ENCODE measurements at regions not wholly inside any gene's neighbourhood (a gene's known extent, or its start where the extent isn't known, plus 50 kb on each side); places are given as distances from the start of the nearest gene placed in this dataset.

GRCh38 chr7:112615701-112616100 lies 134.9 kb downstream of the LSMEM1 start:
- Mint-ChIP-seq H3K36me3 (ENCODE audit: low read depth) (no peaks in the 10 kb centered on the region), H3K4me1 (ENCODE audit: low read depth) (no peaks in the 10 kb centered on the region), H3K9me3 (no peaks in the 10 kb centered on the region), H3K27me3 (ENCODE audit: low read depth) (no peaks in the 10 kb centered on the region), H3K27ac (no peak overlapping the region), H3K4me3 (ENCODE audit: low read depth) (no peak overlapping the region)
- intact Hi-C loops (cut with micrococcal nuclease) = no loop called here
- DNase-seq (ENCODE audit: low spot score) = no peak

GRCh38 chr7:112616295-112616694 lies 135.5 kb downstream of the LSMEM1 start:
- no peaks in the 10 kb centered on the region for H3K36me3 Mint-ChIP-seq (ENCODE audit: low read depth)
- no peak overlapping the region for H3K27ac Mint-ChIP-seq

GRCh38 chr7:112619343-112619742 lies 138.6 kb downstream of the LSMEM1 start:
- H3K4me1 Mint-ChIP-seq (ENCODE audit: low read depth) = no peaks in the 10 kb centered on the region
- no peak overlapping the region for H3K27ac Mint-ChIP-seq
- intact Hi-C loops (cut with micrococcal nuclease) = no loop called here
- no peaks in the 10 kb centered on the region for H3K27me3 Mint-ChIP-seq (ENCODE audit: low read depth)
- no peak overlapping the region for H3K4me3 Mint-ChIP-seq (ENCODE audit: low read depth)
- no peaks in the 10 kb centered on the region for H3K9me3 Mint-ChIP-seq
- DNase-seq (ENCODE audit: low spot score) = no peak
- H3K36me3 Mint-ChIP-seq (ENCODE audit: low read depth) = no peaks in the 10 kb centered on the region

More at GRCh38 chr7:112616295-112616694, 135.5 kb downstream of the LSMEM1 start:
- H3K4me1 Mint-ChIP-seq (ENCODE audit: low read depth) = no peaks in the 10 kb centered on the region
- H3K4me3 Mint-ChIP-seq (ENCODE audit: low read depth) = no peak overlapping the region
- H3K27me3 Mint-ChIP-seq (ENCODE audit: low read depth) = no peaks in the 10 kb centered on the region
- intact Hi-C loops (cut with micrococcal nuclease) = no loop called here
- DNase-seq (ENCODE audit: low spot score) = no peak
- no peaks in the 10 kb centered on the region for H3K9me3 Mint-ChIP-seq

- Mint-ChIP-seq H3K27me3 (ENCODE audit: low read depth) (no peaks in the 10 kb centered on the region), H3K36me3 (ENCODE audit: low read depth) (no peaks in the 10 kb centered on the region), H3K27ac (no peak overlapping the region), H3K9me3 (peaks cover 3% of the 10 kb centered on the region), H3K4me1 (ENCODE audit: low read depth) (no peaks in the 10 kb centered on the region), H3K4me3 (ENCODE audit: low read depth) (no peak overlapping the region)
- intact Hi-C loops (cut with micrococcal nuclease) = no loop called here
- DNase-seq (ENCODE audit: low spot score) = no peak
These were observed 141.4 kb downstream of the LSMEM1 start for GRCh38 chr7:112622159-112622715.

- Mint-ChIP-seq H3K9me3 (peaks cover 7% of the 10 kb centered on the region), H3K36me3 (ENCODE audit: low read depth) (no peaks in the 10 kb centered on the region), H3K27me3 (ENCODE audit: low read depth) (no peaks in the 10 kb centered on the region), H3K4me1 (ENCODE audit: low read depth) (no peaks in the 10 kb centered on the region), H3K27ac (no peak overlapping the region), H3K4me3 (ENCODE audit: low read depth) (no peak overlapping the region)
- DNase-seq (ENCODE audit: low spot score) = no peak
- intact Hi-C loops (cut with micrococcal nuclease) = no loop called here
These were observed 143.6 kb downstream of the LSMEM1 start for GRCh38 chr7:112624416-112624815.

- Mint-ChIP-seq H3K4me3 (ENCODE audit: low read depth) (no peak overlapping the region), H3K4me1 (ENCODE audit: low read depth) (no peaks in the 10 kb centered on the region), H3K27me3 (ENCODE audit: low read depth) (no peaks in the 10 kb centered on the region), H3K9me3 (peaks cover 7% of the 10 kb centered on the region), H3K36me3 (ENCODE audit: low read depth) (no peaks in the 10 kb centered on the region), H3K27ac (no peak overlapping the region)
- DNase-seq (ENCODE audit: low spot score) = no peak
- intact Hi-C loops (cut with micrococcal nuclease) = no loop called here
These were observed 149.8 kb downstream of the LSMEM1 start for GRCh38 chr7:112630565-112630964.

- Mint-ChIP-seq H3K4me3 (ENCODE audit: low read depth) (no peak overlapping the region), H3K36me3 (ENCODE audit: low read depth) (no peaks in the 10 kb centered on the region), H3K27me3 (ENCODE audit: low read depth) (no peaks in the 10 kb centered on the region), H3K9me3 (no peaks in the 10 kb centered on the region), H3K4me1 (ENCODE audit: low read depth) (no peaks in the 10 kb centered on the region), H3K27ac (no peak overlapping the region)
- no peak for DNase-seq (ENCODE audit: low spot score)
- intact Hi-C loops (cut with micrococcal nuclease) = no loop called here
These were observed 153.3 kb downstream of the LSMEM1 start for GRCh38 chr7:112634107-112634506.

- no peak overlapping the region for H3K27ac Mint-ChIP-seq
These were observed 154.5 kb downstream of the TMEM168 start for GRCh38 chr7:112635742-112636141.

GRCh38 chr7:112638675-112639400 lies 151.4 kb downstream of the TMEM168 start:
- H3K4me1 Mint-ChIP-seq (ENCODE audit: low read depth) = no peaks in the 10 kb centered on the region
- no peak overlapping the region for H3K27ac Mint-ChIP-seq
- no peak for DNase-seq (ENCODE audit: low spot score)
- no peak overlapping the region for H3K4me3 Mint-ChIP-seq (ENCODE audit: low read depth)
- intact Hi-C loops (cut with micrococcal nuclease) = no loop called here
- H3K36me3 Mint-ChIP-seq (ENCODE audit: low read depth) = no peaks in the 10 kb centered on the region
- H3K27me3 Mint-ChIP-seq (ENCODE audit: low read depth) = no peaks in the 10 kb centered on the region
- H3K9me3 Mint-ChIP-seq = peaks cover under 1% of the 10 kb centered on the region

More at GRCh38 chr7:112635742-112636141, 154.5 kb downstream of the TMEM168 start:
- no peak for DNase-seq (ENCODE audit: low spot score)
- Mint-ChIP-seq H3K4me3 (ENCODE audit: low read depth) (no peak overlapping the region), H3K9me3 (no peaks in the 10 kb centered on the region), H3K36me3 (ENCODE audit: low read depth) (no peaks in the 10 kb centered on the region), H3K27me3 (ENCODE audit: low read depth) (no peaks in the 10 kb centered on the region), H3K4me1 (ENCODE audit: low read depth) (no peaks in the 10 kb centered on the region)
- intact Hi-C loops (cut with micrococcal nuclease) = no loop called here

- Mint-ChIP-seq H3K9me3 (peaks cover 7% of the 10 kb centered on the region), H3K36me3 (ENCODE audit: low read depth) (no peaks in the 10 kb centered on the region), H3K27me3 (ENCODE audit: low read depth) (no peaks in the 10 kb centered on the region), H3K27ac (no peak overlapping the region), H3K4me3 (ENCODE audit: low read depth) (no peak overlapping the region), H3K4me1 (ENCODE audit: low read depth) (no peaks in the 10 kb centered on the region)
- no peak for DNase-seq (ENCODE audit: low spot score)
- intact Hi-C loops (cut with micrococcal nuclease) = no loop called here
These were observed 149.5 kb downstream of the TMEM168 start for GRCh38 chr7:112640685-112641084.

- H3K4me1 Mint-ChIP-seq (ENCODE audit: low read depth) = no peaks in the 10 kb centered on the region
- H3K36me3 Mint-ChIP-seq (ENCODE audit: low read depth) = no peaks in the 10 kb centered on the region
- peaks cover 16% of the 10 kb centered on the region for H3K9me3 Mint-ChIP-seq
- intact Hi-C loops (cut with micrococcal nuclease) = no loop called here
- DNase-seq (ENCODE audit: low spot score) = no peak
- H3K27me3 Mint-ChIP-seq (ENCODE audit: low read depth) = no peaks in the 10 kb centered on the region
- no peak overlapping the region for H3K4me3 Mint-ChIP-seq (ENCODE audit: low read depth)
- H3K27ac Mint-ChIP-seq = no peak overlapping the region
These were observed 143.4 kb downstream of the TMEM168 start for GRCh38 chr7:112646783-112647182.

- Mint-ChIP-seq H3K9me3 (peaks cover 16% of the 10 kb centered on the region), H3K36me3 (ENCODE audit: low read depth) (no peaks in the 10 kb centered on the region), H3K4me1 (ENCODE audit: low read depth) (no peaks in the 10 kb centered on the region), H3K27me3 (ENCODE audit: low read depth) (no peaks in the 10 kb centered on the region), H3K27ac (no peak overlapping the region), H3K4me3 (ENCODE audit: low read depth) (no peak overlapping the region)
- intact Hi-C loops (cut with micrococcal nuclease) = no loop called here
- DNase-seq (ENCODE audit: low spot score) = no peak
These were observed 141.4 kb downstream of the TMEM168 start for GRCh38 chr7:112648781-112649180.

- no peak overlapping the region for H3K4me3 Mint-ChIP-seq (ENCODE audit: low read depth)
- H3K27ac Mint-ChIP-seq = no peak overlapping the region
- peaks cover 9% of the 10 kb centered on the region for H3K9me3 Mint-ChIP-seq
- H3K36me3 Mint-ChIP-seq (ENCODE audit: low read depth) = no peaks in the 10 kb centered on the region
- no peaks in the 10 kb centered on the region for H3K27me3 Mint-ChIP-seq (ENCODE audit: low read depth)
- DNase-seq (ENCODE audit: low spot score) = no peak
- no peaks in the 10 kb centered on the region for H3K4me1 Mint-ChIP-seq (ENCODE audit: low read depth)
- intact Hi-C loops (cut with micrococcal nuclease) = no loop called here
These were observed 140.6 kb downstream of the TMEM168 start for GRCh38 chr7:112649560-112649959.

All from activated T-helper 2 cell treated with anti-CD3 and anti-CD28 coated beads, Interferon-gamma antibody, Interleukin-2, Interleukin-4, amounts not matched to agents 10 μg/mL and 5 μg/mL and 100 μg/mL, durations not matched to agents 14 hours and 24 hours and 36 hours (primary cell).